Omental fat pad (tissue), 3 donors: ENCODE measurements at regions not wholly inside any gene's neighbourhood (a gene's known extent, or its start where the extent isn't known, plus 50 kb on each side); places are given as distances from the start of the nearest gene placed in this dataset.

Experiments used
- ATAC-seq: fragments of 150-250 bp; one replicate; pipeline ENCODE4 v1.9.1; 2016; ENCODE audit warnings: mild to moderate bottlenecking, moderate library complexity; ENCODE audit not compliant: low FRiP score
- DNase-seq: peaks from one replicate; pipeline ENCODE4 v3.0.0-alpha.2; 2019; ENCODE audit warnings: low spot score
- CTCF ChIP-seq, 3 donors: fragments of 450-650 bp; IDR thresholded peaks; one replicate each; pipeline ENCODE4 v1.5.1; 2016 to 2017; ENCODE audit warnings: antibody characterized with exemption in 3 of 3, mild to moderate bottlenecking in 3 of 3, moderate library complexity in 2 of 3

- DNase-seq (no peak), ATAC-seq (no peak)
- TF ChIP-seq CTCF (IDR thresholded peaks at IDR 0.05): no peak
These were observed 516.6 kb upstream of the POM121L12 start for GRCh38 chr7:52518869-52519268.

GRCh38 chr7:52512656-52513055 is 522.8 kb upstream of the POM121L12 start:
- TF ChIP-seq CTCF (IDR thresholded peaks at IDR 0.05): no peak
- ATAC-seq: no peak
- no peak for DNase-seq

GRCh38 chr7:52507546-52508255 is 527.7 kb upstream of the POM121L12 start:
- ATAC-seq (no peak), DNase-seq (no peak)
- no peak for TF ChIP-seq CTCF (IDR thresholded peaks at IDR 0.05)

- ATAC-seq (no peak), DNase-seq (no peak)
- TF ChIP-seq CTCF (IDR thresholded peaks at IDR 0.05): no peak
These were observed 529.1 kb upstream of the POM121L12 start for GRCh38 chr7:52506325-52506724.

- ATAC-seq (no peak), DNase-seq (no peak)
- TF ChIP-seq CTCF (IDR thresholded peaks at IDR 0.05): no peak
These were observed 530.9 kb upstream of the POM121L12 start for GRCh38 chr7:52504561-52504960.

GRCh38 chr7:52502281-52502680 is 533.2 kb upstream of the POM121L12 start:
- TF ChIP-seq CTCF (IDR thresholded peaks at IDR 0.05): no peak
- DNase-seq (no peak), ATAC-seq (no peak)

GRCh38 chr7:52501696-52502095 is 533.7 kb upstream of the POM121L12 start:
- DNase-seq (no peak), ATAC-seq (no peak)

More at GRCh38 chr7:52501696-52502095, 533.7 kb upstream of the POM121L12 start:
- TF ChIP-seq CTCF (IDR thresholded peaks at IDR 0.05): no peak
